Skeletal muscle satellite cell (primary cell): ENCODE measurements at regions not wholly inside any gene's neighbourhood (a gene's known extent, or its start where the extent isn't known, plus 50 kb on each side); places are given as distances from the start of the nearest gene placed in this dataset.
"Not testable (repeated sequence)": the region's sequence is repeated elsewhere in the genome, so short reads cannot be mapped to it uniquely, and the experiment has no call there.

Source experiments
- H3K27me3 ChIP-seq: 2 replicates; pipeline ENCODE4 v1.7.0; 2013; ENCODE audit warnings: low read length; ENCODE audit not compliant: control insufficient read depth, insufficient read depth
- H3K36me3 ChIP-seq: 2 replicates; pipeline ENCODE4 v1.7.0; 2013; ENCODE audit warnings: mild to moderate bottlenecking, control low read depth, low read length; ENCODE audit not compliant: insufficient read depth
- H3K4me1 ChIP-seq: 2 replicates; pipeline ENCODE4 v1.7.0; 2013; ENCODE audit warnings: low read length; ENCODE audit not compliant: control insufficient read depth, insufficient read depth
- H3K4me2 ChIP-seq: 2 replicates; pipeline ENCODE4 v1.7.0; 2013; ENCODE audit warnings: mild to moderate bottlenecking, low read length
- H3K4me3 ChIP-seq: 2 replicates; pipeline ENCODE4 v1.7.0; 2013; ENCODE audit warnings: low read length
- H3K9ac ChIP-seq: 2 replicates; pipeline ENCODE4 v1.7.0; 2013; ENCODE audit warnings: mild to moderate bottlenecking, low read depth, low read length, moderate library complexity
- H3K9me3 ChIP-seq: replicated peaks from 2 replicates; pipeline ENCODE4 v1.7.0; 2013; ENCODE audit warnings: mild to moderate bottlenecking, control low read depth, low read length

DNA sequence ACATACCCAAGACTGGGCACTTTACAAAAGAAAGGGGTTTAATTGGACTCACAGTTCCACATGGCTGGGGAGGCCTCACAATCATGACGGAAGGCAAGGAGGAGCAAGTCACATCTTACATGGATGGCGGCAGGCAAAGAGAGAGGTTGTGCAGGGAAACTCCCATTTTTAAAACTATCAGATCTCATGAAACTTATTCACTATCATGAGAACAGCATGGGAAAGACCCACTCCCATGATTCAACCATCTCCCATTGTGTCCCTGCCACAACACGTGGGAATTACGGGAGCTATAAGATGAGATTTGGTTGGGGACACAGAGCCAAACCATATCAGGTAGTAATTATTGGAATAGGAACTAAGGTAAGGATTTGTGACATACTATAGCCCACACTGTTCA is 101.6 kb upstream of the ADTRP start:
- H3K9me3 ChIP-seq, H3K4me2 ChIP-seq, H3K9ac ChIP-seq, H3K4me3 ChIP-seq, H3K4me1 ChIP-seq, H3K27me3 ChIP-seq, H3K36me3 ChIP-seq: not testable (repeated sequence)

DNA sequence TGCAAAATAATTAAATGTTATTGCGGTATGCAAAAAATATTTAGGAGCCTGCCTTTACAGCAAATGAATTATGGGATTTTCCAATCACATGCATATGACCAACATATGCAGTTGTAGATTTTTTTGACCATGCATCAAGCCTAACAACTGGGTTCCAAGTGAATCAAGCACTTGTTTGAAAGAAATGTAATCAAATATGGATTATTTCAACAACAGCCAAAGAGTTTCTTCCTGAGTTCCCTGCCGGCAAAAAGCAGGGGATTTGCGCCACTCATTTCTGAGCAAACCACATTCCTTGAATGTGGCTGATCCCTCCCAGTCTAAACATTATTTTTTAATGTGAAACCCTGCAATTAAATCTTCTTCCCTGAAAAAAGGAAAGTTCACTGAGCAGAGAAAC is 100.1 kb upstream of the ADTRP start:
- Histone ChIP-seq H3K4me2 (no peak overlapping the region), H3K9me3 (no peaks in the 10 kb centered on the region), H3K9ac (no peak overlapping the region), H3K4me1 (no peaks in the 10 kb centered on the region), H3K4me3 (no peak overlapping the region), H3K27me3 (no peaks in the 10 kb centered on the region), H3K36me3 (no peaks in the 10 kb centered on the region)

DNA sequence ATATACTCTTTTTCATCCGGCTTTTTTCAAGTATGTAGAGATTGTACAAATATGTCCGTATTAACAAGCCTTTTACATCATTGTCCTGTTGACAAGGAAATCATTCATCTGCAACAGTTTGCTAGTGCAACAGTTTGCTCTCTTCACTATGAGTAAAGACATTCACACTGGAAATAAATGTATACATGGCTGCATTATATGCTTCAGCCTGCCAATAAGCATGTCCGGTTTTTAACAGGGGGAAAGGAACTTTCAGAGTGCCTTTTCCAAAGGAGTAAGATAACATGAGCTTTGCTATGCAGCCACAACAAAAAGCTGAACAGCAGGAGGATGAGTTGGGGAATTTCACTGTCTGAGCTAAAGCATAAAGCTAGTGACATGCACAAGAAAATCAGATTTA is 99.4 kb upstream of the ADTRP start:
- no peak overlapping the region for H3K9ac ChIP-seq
- no peak overlapping the region for H3K4me2 ChIP-seq
- no peaks in the 10 kb centered on the region for H3K9me3 ChIP-seq
- no peaks in the 10 kb centered on the region for H3K4me1 ChIP-seq
- H3K27me3 ChIP-seq = no peaks in the 10 kb centered on the region
- no peaks in the 10 kb centered on the region for H3K36me3 ChIP-seq
- no peak overlapping the region for H3K4me3 ChIP-seq

DNA sequence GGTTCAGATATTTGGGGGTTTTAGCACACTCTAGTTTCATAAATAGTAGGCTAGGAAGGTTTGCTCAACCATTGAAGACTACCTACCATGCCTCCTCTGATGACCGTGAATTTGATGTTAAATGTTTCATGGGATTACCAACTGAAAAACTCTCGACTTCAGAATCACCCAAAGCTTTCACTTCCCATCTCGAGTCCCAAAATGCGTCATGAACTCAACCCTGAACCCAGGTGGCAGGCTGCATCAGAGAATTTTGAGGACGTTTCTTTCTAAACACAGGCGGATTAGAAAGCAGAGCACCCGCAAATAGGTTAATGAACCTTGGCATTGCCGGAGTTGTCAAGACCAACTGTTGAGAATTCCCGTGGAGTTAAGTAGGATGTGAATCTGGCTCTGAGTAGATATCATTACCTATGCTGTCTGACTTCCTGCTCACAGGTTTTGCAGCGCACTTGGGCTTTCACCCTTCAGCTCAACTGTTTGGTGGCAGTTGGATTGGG is 98.4 kb upstream of the ADTRP start:
- Histone ChIP-seq H3K9ac (no peak overlapping the region), H3K27me3 (no peaks in the 10 kb centered on the region), H3K4me3 (no peak overlapping the region), H3K9me3 (no peaks in the 10 kb centered on the region), H3K4me1 (no peaks in the 10 kb centered on the region), H3K36me3 (no peaks in the 10 kb centered on the region), H3K4me2 (no peak overlapping the region)

DNA sequence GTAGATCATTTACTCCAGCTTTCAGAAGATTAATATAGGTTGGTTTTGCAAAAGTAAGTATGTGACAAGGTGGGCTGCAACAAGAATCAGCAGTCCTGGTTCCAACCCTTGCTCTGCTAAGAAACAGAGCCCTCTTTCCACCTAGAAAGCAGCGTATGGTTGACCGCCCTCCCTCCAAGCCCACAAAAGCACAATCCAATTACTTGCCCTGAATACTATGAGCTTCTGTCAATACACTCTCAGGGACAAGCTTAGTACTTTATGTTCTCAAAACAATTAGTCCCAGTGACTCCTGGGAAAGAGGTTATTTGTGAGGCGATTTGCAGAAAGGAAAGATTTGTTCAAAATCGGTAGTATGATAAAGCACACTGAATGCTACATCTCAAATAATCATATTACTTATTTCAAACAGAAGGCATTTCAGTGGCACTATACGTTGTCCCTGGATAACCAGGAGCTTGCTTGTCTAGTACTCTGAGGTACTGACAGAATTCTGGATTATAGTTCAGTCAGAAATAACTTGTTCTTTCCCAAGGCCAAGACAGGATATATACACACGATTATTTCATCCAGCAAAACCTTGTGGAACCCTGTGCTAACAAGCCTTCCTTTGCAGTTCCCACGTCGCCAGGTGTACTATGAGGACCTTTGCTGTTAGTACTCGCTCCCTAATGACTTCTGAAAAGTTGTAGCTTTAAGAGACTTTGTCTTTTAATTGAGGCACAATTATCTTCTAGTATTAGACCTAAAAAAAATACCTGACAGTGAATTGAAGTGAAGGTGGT is 96.9 kb upstream of the ADTRP start:
- H3K27me3 ChIP-seq = no peaks in the 10 kb centered on the region
- no peaks in the 10 kb centered on the region for H3K36me3 ChIP-seq
- H3K4me2 ChIP-seq = no peak overlapping the region
- no peak overlapping the region for H3K4me3 ChIP-seq
- no peak overlapping the region for H3K9ac ChIP-seq
- no peaks in the 10 kb centered on the region for H3K9me3 ChIP-seq
- H3K4me1 ChIP-seq = peaks cover 2% of the 10 kb centered on the region

DNA sequence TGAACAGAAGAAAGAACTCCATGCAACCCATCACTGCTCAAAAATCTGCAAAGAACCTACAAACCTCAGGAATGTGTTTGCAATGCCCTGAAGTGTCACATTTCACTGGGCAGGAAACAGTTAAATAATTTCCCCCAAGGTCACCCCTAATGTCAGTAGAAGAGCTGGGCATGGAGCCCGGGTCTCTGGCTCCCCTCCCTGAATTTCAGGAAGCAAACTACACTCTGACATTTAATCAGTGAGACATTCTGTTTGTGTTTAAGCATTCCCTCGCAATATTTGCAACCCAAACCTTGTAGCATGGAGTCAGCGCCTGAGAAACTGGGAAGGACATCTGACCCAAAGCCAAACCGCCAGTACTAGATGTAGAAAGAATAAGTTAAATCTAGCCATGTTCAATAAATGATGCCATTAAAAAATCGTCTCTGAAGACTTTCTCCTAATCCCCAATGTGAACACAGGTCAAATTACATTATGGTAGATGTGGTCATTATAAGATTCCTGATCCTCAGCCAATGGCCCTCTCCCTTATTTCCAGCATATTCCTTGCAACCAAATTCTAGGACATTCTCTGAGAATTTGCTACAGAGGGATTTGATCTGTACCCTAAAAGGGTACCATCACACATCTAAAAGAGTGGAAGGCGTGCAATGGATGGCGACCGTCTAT is 91.2 kb upstream of the ADTRP start:
- H3K4me2 ChIP-seq = peak overlapping the region; percentile 31
- no peaks in the 10 kb centered on the region for H3K27me3 ChIP-seq
- no peaks in the 10 kb centered on the region for H3K36me3 ChIP-seq
- H3K9me3 ChIP-seq = no peaks in the 10 kb centered on the region
- no peak overlapping the region for H3K9ac ChIP-seq
- H3K4me1 ChIP-seq = peaks cover 23% of the 10 kb centered on the region
- no peak overlapping the region for H3K4me3 ChIP-seq

DNA sequence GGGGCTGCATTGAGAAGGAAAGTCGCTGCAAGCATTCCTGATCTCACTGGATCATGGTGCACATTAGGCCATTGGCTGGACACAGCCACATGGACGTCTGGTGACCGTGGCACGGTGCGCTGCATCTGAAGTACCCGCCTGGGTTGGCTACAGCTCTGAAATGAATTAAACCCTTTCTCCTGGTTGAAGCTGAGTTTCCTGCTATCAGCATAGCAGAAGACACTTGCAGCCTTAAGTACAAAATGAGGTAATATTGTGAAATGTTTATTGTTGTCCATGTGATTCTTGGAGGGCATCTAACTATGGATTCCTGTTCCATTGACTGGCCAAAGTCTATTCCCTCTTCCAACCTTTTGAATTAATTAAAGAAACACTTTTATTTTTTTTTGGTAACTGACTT is 89.8 kb upstream of the ADTRP start:
- Histone ChIP-seq H3K4me2 (no peak overlapping the region), H3K9ac (no peak overlapping the region), H3K36me3 (no peaks in the 10 kb centered on the region), H3K4me3 (no peak overlapping the region), H3K27me3 (no peaks in the 10 kb centered on the region), H3K9me3 (no peaks in the 10 kb centered on the region), H3K4me1 (peaks cover 23% of the 10 kb centered on the region)

DNA sequence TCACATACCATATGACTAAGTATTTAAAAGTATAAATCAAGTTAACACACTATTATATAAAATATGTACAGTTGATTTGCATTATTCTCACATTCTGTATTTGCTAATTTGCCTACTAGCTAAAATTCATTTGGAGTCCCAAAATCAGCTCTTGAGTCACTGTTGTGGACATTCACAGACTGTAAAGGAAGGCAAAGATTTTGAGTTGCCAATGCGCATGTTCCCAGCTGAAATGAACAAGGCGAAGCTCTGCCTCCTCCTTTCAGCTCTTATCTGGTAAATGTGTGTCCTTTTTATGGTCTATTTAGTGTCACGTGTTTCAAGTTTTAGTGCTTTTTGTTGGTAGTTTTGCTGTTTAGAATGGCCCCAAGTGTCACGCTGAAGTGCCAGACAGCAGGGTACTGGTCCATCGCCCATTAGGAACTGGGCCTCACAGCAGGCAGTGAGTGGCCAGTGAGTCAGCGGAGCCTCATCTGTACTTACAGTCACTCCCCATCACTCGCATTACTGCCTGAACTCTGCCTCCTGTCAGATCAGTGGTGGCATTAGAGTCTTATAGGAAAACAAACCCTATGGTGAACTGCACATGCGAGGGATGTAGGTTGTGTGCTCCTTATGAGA is 87.2 kb upstream of the ADTRP start:
- no peaks in the 10 kb centered on the region for H3K36me3 ChIP-seq
- H3K27me3 ChIP-seq = no peaks in the 10 kb centered on the region
- H3K4me2 ChIP-seq = no peak overlapping the region

DNA sequence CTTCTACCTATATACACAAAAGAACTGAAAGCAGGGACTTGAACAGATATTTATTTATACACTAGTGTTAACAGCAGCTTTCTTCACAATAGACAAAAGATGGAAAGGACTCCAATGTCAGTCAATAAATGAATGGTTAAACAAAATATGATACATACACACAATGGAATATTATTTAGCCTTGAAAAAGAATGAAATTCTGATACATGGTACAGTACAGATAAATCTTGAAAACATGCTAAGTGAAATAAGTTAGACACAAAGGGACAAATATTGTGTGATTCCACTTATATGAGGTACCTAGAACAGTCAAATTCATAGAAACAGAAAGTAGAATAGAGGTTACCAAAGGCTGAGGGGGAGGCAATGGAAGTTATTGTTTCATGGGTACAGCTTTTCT is 79.8 kb upstream of the ADTRP start:
- H3K4me1 ChIP-seq = peaks cover 10% of the 10 kb centered on the region
- H3K9me3 ChIP-seq = no peaks in the 10 kb centered on the region
- no peak overlapping the region for H3K4me3 ChIP-seq
- no peaks in the 10 kb centered on the region for H3K27me3 ChIP-seq
- no peaks in the 10 kb centered on the region for H3K36me3 ChIP-seq
- H3K9ac ChIP-seq = no peak overlapping the region
- no peak overlapping the region for H3K4me2 ChIP-seq

More for the DNA sequence above, 87.2 kb upstream of the ADTRP start:
- H3K4me1 ChIP-seq = peaks cover 23% of the 10 kb centered on the region
- no peak overlapping the region for H3K9ac ChIP-seq
- no peak overlapping the region for H3K4me3 ChIP-seq
- no peaks in the 10 kb centered on the region for H3K9me3 ChIP-seq

DNA sequence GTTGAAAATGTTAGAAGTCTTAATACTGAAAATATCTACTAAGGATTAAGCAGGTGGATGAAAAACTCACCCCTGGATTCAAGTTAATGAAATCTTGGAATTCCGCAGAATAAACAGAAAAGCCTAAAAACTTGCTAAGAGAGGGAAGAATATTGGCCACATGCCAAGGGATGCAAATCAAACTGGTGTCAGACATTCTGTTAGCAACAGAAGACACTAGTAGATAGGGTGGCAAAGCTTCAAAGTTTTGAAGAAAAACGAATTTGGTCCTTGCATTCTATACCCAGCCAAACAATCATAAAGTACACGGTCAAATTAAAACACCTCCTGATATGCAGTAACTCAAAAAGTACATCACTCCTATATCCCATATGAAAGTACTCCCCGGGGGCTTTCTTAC is 77.1 kb upstream of the ADTRP start:
- Histone ChIP-seq H3K36me3 (no peaks in the 10 kb centered on the region), H3K4me2 (no peak overlapping the region), H3K27me3 (no peaks in the 10 kb centered on the region), H3K9ac (no peak overlapping the region), H3K4me1 (peaks cover 26% of the 10 kb centered on the region), H3K9me3 (no peaks in the 10 kb centered on the region), H3K4me3 (no peak overlapping the region)

DNA sequence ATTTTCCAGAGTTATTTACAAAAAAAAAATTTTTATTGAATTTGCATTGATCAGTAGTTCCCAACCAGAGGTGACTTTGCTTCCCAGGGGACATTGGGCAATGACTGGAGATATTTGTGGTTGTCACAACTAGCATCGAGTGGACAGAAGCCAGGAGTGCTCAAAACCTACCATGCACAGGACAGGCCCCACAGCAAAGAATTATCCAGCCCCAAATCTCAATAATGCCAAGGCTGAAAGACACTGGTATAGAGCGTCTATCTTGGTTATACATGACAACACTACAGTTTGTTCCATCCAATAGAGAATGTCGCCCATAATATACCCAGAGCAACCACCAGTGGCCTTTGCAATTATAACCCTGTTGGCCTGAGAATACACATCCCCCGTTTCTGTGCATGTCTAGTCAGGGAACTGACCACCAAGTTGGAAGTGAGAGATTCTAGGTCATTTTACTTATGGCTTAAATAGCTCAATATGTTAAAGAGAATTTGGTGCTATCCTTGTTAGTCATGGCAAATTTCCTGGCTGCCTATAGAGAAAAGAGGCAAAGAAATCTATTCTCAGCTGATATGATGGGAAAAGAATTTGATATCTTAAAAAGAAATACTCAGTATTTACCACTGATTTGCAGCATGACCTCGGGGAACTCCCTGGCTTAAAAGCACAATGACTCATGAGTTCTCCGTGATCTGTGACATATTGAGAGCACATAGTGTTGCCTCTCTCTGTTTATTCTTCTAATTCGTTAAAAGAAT is 76.0 kb upstream of the ADTRP start:
- no peak overlapping the region for H3K9ac ChIP-seq
- peaks cover 28% of the 10 kb centered on the region for H3K4me1 ChIP-seq

More for the DNA sequence above, 76.0 kb upstream of the ADTRP start:
- Histone ChIP-seq H3K36me3 (no peaks in the 10 kb centered on the region), H3K4me3 (no peak overlapping the region), H3K27me3 (no peaks in the 10 kb centered on the region), H3K4me2 (peak overlapping the region; percentile 5), H3K9me3 (no peaks in the 10 kb centered on the region)
